ENCODE measurements at regions not wholly inside any gene's neighbourhood (a gene's known extent, or its start where the extent isn't known, plus 50 kb on each side); places are given as distances from the start of the nearest gene placed in this dataset.

- ATAC-seq: no peak
- TF ChIP-seq ZNF70 (CRISPR knock-in tag; IDR thresholded peaks at IDR 0.05): no peak
- TF ChIP-seq ESRRG (CRISPR knock-in tag; IDR thresholded peaks at IDR 0.05): no peak
- no peak for TF ChIP-seq TSHZ2 (CRISPR knock-in tag; IDR thresholded peaks at IDR 0.05)
- no peak for TF ChIP-seq OSR1 (CRISPR knock-in tag; IDR thresholded peaks at IDR 0.05)
- no peak for TF ChIP-seq PPARA (CRISPR knock-in tag; IDR thresholded peaks at IDR 0.05; ENCODE audit: borderline replicate concordance)
- TF ChIP-seq ZC3H10 (CRISPR knock-in tag; IDR thresholded peaks at IDR 0.05): no peak
- TF ChIP-seq ISL1 (CRISPR knock-in tag; IDR thresholded peaks at IDR 0.05): no peak
- TF ChIP-seq CSDC2 (CRISPR knock-in tag; IDR thresholded peaks at IDR 0.05): no peak
- TF ChIP-seq TOX (CRISPR knock-in tag; IDR thresholded peaks at IDR 0.05; ENCODE audit: borderline replicate concordance): no peak
- TF ChIP-seq CREB5 (CRISPR knock-in tag; IDR thresholded peaks at IDR 0.05; ENCODE audit: low read depth): no peak
These were observed 234.9 kb downstream of the SH2D4B start for GRCh38 chr10:80772596-80772995.

- no peak for ATAC-seq
- TF ChIP-seq PPARA (CRISPR knock-in tag; IDR thresholded peaks at IDR 0.05; ENCODE audit: borderline replicate concordance) (no peak), TCF4 (CRISPR knock-in tag; IDR thresholded peaks at IDR 0.05; ENCODE audit: borderline replicate concordance) (no peak), PATZ1 (CRISPR knock-in tag; IDR thresholded peaks at IDR 0.05; ENCODE audit: borderline replicate concordance) (no peak), ARNTL (CRISPR knock-in tag; IDR thresholded peaks at IDR 0.05; ENCODE audit: borderline replicate concordance, low read depth) (no peak), ZNF70 (CRISPR knock-in tag; IDR thresholded peaks at IDR 0.05) (no peak), ISL1 (CRISPR knock-in tag; IDR thresholded peaks at IDR 0.05) (no peak), TOX (CRISPR knock-in tag; IDR thresholded peaks at IDR 0.05; ENCODE audit: borderline replicate concordance) (no peak)
These were observed 247.0 kb downstream of the SH2D4B start for GRCh38 chr10:80784695-80785094.

- TF ChIP-seq ZC3H10 (CRISPR knock-in tag; IDR thresholded peaks at IDR 0.05): no peak
- TF ChIP-seq ZNF70 (CRISPR knock-in tag; IDR thresholded peaks at IDR 0.05): no peak
- TF ChIP-seq BACH2 (CRISPR knock-in tag; IDR thresholded peaks at IDR 0.05; ENCODE audit: borderline replicate concordance): no peak
- TF ChIP-seq ESRRG (CRISPR knock-in tag; IDR thresholded peaks at IDR 0.05): no peak
- no peak for TF ChIP-seq ISL1 (CRISPR knock-in tag; IDR thresholded peaks at IDR 0.05)
- TF ChIP-seq TOX (CRISPR knock-in tag; IDR thresholded peaks at IDR 0.05; ENCODE audit: borderline replicate concordance): no peak
- TF ChIP-seq POU6F1 (CRISPR knock-in tag; IDR thresholded peaks at IDR 0.05; ENCODE audit: borderline replicate concordance, low read depth): no peak
- no peak for TF ChIP-seq SNAI2 (CRISPR knock-in tag; IDR thresholded peaks at IDR 0.05)
- TF ChIP-seq ZNF8 (CRISPR knock-in tag; IDR thresholded peaks at IDR 0.05): no peak
- no peak for TF ChIP-seq PPARA (CRISPR knock-in tag; IDR thresholded peaks at IDR 0.05; ENCODE audit: borderline replicate concordance)
- no peak for TF ChIP-seq ZFP3 (CRISPR knock-in tag; IDR thresholded peaks at IDR 0.05)
- TF ChIP-seq TSHZ2 (CRISPR knock-in tag; IDR thresholded peaks at IDR 0.05): no peak
- no peak for TF ChIP-seq CREB5 (CRISPR knock-in tag; IDR thresholded peaks at IDR 0.05; ENCODE audit: low read depth)
- TF ChIP-seq ZFP30 (CRISPR knock-in tag; IDR thresholded peaks at IDR 0.05): no peak
These were observed 248.6 kb downstream of the SH2D4B start for GRCh38 chr10:80786322-80786721.

More at GRCh38 chr10:80786322-80786721, 248.6 kb downstream of the SH2D4B start:
- no peak for ATAC-seq
